GM10266 (cell line): ENCODE measurements at regions not wholly inside any gene's neighbourhood (a gene's known extent, or its start where the extent isn't known, plus 50 kb on each side); places are given as distances from the start of the nearest gene placed in this dataset.

ENCODE experiments used
- DNase-seq: peaks from one replicate; pipeline ENCODE4 v3.0.0; 2012; ENCODE audit errors: extremely low spot score
- TF ChIP-seq, protein P1 (sequence below): IDR thresholded peaks from 2 replicates; pipeline ENCODE4 v1.5.1; 2012; ENCODE audit warnings: mild to moderate bottlenecking, low read depth; ENCODE audit not compliant: control insufficient read depth, insufficient read depth; ENCODE audit errors: missing control alignments

DNA sequence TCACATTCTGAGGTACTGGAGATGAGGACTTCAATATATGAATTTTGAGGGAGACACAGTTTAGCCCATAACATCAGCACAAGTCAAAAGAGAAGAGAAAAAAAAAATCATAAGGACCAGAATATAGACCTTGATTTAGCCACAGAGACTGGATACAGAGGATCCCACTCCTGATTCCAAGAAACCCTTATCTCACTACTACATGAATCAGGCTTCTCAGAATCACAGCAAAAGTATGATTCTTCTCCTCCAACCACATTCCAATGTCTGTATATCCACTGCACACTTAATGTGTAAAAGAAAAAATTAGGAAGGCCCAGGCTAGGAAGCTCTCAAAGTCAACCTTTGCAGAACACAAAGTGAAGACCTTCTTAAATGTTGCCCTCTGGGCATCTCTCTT, 610.9 kb downstream of the DTWD2 start:
- DNase-seq = no peak
- TF ChIP-seq, protein P1, sequence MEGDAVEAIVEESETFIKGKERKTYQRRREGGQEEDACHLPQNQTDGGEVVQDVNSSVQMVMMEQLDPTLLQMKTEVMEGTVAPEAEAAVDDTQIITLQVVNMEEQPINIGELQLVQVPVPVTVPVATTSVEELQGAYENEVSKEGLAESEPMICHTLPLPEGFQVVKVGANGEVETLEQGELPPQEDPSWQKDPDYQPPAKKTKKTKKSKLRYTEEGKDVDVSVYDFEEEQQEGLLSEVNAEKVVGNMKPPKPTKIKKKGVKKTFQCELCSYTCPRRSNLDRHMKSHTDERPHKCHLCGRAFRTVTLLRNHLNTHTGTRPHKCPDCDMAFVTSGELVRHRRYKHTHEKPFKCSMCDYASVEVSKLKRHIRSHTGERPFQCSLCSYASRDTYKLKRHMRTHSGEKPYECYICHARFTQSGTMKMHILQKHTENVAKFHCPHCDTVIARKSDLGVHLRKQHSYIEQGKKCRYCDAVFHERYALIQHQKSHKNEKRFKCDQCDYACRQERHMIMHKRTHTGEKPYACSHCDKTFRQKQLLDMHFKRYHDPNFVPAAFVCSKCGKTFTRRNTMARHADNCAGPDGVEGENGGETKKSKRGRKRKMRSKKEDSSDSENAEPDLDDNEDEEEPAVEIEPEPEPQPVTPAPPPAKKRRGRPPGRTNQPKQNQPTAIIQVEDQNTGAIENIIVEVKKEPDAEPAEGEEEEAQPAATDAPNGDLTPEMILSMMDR = no peak

DNA sequence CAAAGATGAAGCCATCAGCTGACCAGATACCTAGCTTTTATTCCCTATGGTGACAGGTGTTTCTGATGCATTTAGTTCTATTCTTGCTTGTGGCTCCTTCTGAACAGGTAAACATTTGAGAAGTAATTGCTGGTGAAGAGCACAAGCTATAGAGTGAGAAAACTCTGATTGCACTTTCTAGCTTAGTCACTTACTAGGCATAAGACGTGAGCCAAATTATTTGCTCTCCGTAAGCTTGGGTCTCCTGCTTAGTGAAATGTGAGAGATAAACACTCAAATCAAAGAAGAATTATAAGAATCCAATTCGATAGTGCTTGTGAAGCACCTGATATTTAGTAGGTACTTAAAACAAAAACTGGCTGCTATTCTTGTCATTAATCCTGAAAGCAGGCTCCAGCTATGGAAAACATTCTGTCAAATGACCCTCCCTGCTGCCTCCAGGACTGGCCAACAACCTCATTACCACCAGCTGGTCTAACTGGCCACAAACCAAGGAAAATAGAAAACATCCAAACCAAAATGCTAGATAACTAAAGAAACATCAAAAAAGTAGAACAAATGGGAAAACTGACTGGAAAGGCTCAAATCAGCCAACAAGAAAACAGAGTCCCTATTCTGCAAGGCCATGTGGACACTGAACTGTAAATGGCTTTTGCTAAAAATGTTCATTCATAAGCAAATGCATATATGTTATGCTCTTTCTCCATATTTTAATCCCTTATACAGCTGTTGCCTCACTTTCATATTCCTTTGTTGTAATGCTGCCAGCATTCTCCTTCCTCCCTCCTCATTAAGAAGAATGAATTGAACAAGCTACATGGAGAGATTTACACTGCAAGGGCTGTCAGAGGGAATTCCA, 616.1 kb downstream of the DTWD2 start:
- DNase-seq = no peak
- TF ChIP-seq, protein P1 = no peak

DNA sequence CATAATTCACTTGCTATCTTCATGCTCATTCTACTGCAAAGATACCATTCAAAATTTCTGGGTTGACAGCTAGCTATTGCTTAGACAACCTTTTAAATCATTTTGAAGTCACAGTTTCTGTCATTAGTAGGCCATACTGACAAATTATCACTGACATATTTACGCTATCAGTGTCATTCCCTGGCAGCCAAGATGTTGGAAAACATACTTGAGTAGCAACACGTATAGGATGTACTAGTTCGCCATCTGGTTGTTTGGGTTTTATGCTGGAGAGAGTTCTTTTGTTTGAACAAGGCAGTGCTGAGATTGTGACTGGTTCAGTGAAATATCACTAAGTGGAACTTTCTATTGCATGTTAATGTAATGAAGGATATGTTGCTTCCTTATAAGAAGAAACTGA, 621.9 kb downstream of the DTWD2 start:
- DNase-seq = no peak

DNA sequence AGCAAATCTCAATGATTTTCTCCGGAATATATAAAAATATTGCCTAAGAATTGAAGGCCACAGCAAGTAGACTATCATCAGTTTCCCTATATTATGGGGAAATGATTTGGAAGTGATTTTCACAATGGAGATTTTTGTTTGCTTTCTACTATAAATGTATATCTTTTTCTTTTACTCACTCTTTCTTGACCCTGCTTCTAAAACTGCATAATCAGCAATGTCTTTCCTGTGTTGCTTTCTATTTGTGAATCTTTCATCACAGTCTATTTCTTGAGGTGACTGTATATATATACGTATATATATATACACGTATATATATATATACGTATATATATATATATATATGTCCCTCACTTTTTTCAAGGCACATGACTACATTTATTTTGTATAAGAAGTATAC, 622.6 kb downstream of the DTWD2 start:
- TF ChIP-seq, protein P1 = no peak
- no peak for DNase-seq

More for the DNA sequence above, 621.9 kb downstream of the DTWD2 start:
- TF ChIP-seq, protein P1 = no peak

DNA sequence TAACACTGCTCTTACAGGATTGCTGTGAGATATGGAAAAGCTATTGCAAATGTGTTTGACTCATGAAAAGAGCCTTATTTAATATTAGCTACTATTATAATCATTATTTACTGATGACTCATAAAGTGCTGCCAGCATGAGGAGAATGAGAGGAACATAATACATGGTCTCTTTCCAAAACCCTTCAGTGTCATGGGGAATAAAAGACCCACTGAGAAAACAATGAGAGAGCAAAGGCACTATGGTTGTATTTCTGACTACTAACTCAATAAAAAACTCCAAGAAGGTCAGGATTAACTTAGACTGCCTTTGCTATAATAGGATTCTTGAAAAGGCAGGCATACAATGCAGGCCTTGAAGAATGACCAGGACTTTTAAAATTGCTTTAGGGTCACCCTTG, 633.5 kb downstream of the DTWD2 start:
- TF ChIP-seq, protein P1 = no peak
- no peak for DNase-seq

DNA sequence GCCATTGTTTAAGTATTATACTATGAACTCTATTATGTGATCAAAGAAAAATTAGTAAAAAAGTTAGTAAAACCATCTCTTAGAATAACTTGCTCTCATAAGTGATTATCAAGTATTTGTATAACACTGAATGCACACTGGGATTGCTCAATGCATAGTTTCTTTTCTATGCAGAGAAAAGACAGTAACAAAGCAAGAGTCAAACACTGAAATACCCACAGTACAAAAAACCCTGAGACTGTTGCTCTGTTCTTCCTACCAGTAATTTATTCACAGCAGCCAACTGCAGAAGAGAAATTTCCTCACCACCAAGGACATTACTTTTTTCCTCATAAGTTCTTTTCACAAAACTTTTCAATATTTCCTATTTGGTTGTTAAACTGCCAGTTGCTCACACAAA, 634.4 kb downstream of the DTWD2 start:
- TF ChIP-seq, protein P1 = no peak

DNA sequence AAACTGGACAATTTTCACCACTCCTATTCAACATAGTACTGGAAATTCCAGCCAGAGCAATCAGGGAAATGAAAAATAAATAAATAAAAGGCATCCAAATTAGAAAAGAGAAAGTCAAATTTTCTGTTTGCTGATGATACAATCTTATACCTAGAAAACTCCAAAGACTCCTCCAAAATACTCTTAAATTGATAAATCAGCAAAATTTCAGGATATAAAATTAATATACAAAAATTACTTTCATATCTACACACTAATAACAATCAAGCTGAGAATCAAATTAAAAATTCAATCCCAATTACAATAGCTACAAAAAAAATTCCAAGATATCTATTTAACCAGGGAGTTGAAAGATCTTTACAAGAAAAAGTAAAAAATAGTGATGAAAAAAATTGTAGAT, 651.9 kb downstream of the DTWD2 start:
- DNase-seq = no peak
- TF ChIP-seq, protein P1 = no peak

More for the DNA sequence above, 634.4 kb downstream of the DTWD2 start:
- DNase-seq = no peak
